PFSK-1 (cell line): ENCODE measurements at regions not wholly inside any gene's neighbourhood (a gene's known extent, or its start where the extent isn't known, plus 50 kb on each side); places are given as distances from the start of the nearest gene placed in this dataset.

ENCODE experiments used
- FOXP2 ChIP-seq: optimal IDR thresholded peaks from 2 replicates; pipeline ENCODE3; 2011; ENCODE audit warnings: borderline replicate concordance, control low read depth, inconsistent platforms; ENCODE audit not compliant: insufficient read depth; ENCODE audit errors: extremely low read length, extremely low read depth
- POLR2AphosphoS5 ChIP-seq: IDR thresholded peaks from 2 replicates; pipeline ENCODE4 v1.6.1; 2012; ENCODE audit warnings: low read depth, mild to moderate bottlenecking, control low read depth, low read length, moderate library complexity
- REST ChIP-seq, 2 experiments: IDR thresholded peaks; 2 replicates each; pipeline versions ENCODE4 v1.6.1 to v1.8.0; 2011 to 2012; ENCODE audit warnings: low read depth in 2 of 2, low read length in 2 of 2, control low read depth in 1 of 2, inconsistent platforms in 1 of 2, mild to moderate bottlenecking in 1 of 2, moderate library complexity in 1 of 2; ENCODE audit not compliant: insufficient read depth in 1 of 2
- SIN3A ChIP-seq: IDR thresholded peaks from 2 replicates; pipeline ENCODE4 v1.6.1; 2012; ENCODE audit warnings: mild to moderate bottlenecking, low read length, moderate library complexity, borderline replicate concordance; ENCODE audit not compliant: insufficient read depth
- TAF1 ChIP-seq: IDR thresholded peaks from 2 replicates; pipeline ENCODE4 v1.6.1; 2012; ENCODE audit warnings: low read length, control low read depth, borderline replicate concordance; ENCODE audit not compliant: insufficient read depth

GRCh38 chr17:13874134-13874533 is 195.2 kb upstream of the COX10 start:
- no peak for TF ChIP-seq POLR2AphosphoS5
- TF ChIP-seq FOXP2, result no peak
- no peak for TF ChIP-seq TAF1
- no peak for TF ChIP-seq SIN3A
- TF ChIP-seq REST (IDR thresholded peaks at IDR 0.05; ENCODE audit: insufficient read depth in 1 of 2, low read depth in 2 of 2, low read length in 2 of 2), result no peak
